Activated naive CD8-positive, alpha-beta T cell treated with anti-CD3 and anti-CD28 coated beads, Interleukin-2, amount 10 ng/mL, durations not matched to agents 7 days and 5 days (primary cell): ENCODE measurements at regions not wholly inside any gene's neighbourhood (a gene's known extent, or its start where the extent isn't known, plus 50 kb on each side); places are given as distances from the start of the nearest gene placed in this dataset.

ENCODE experiments used
- ATAC-seq: fragments of 150-1000 bp; cut with Tn5 transposase; one replicate; pipeline ENCODE4 v1.10.0; 2021; ENCODE audit warnings: low read depth, moderate library complexity
- POLR2A ChIA-PET: fragments of 350-600 bp; sonication (Branson Sonifier 250); formaldehyde crosslinking; loops from one replicate; lab custom pipeline; 2021; ENCODE audit warnings: antibody characterized with exemption; lab: Charles Lee
- DNase-seq: peaks from one replicate; pipeline ENCODE4 v3.0.0; 2021
- H3K27ac Mint-ChIP-seq: one replicate; pipeline ENCODE4 v1.8.0; 2022; ENCODE audit warnings: mild to moderate bottlenecking, mixed read lengths
- H3K27me3 Mint-ChIP-seq: one replicate; pipeline ENCODE4 v1.8.0; 2022; ENCODE audit warnings: mild to moderate bottlenecking, moderate library complexity, mixed read lengths
- H3K36me3 Mint-ChIP-seq: one replicate; pipeline ENCODE4 v1.8.0; 2021; ENCODE audit warnings: mild to moderate bottlenecking, mixed read lengths
- H3K4me1 Mint-ChIP-seq: one replicate; pipeline ENCODE4 v1.8.0; 2021; ENCODE audit warnings: mixed read lengths
- H3K4me3 Mint-ChIP-seq: one replicate; pipeline ENCODE4 v1.8.0; 2022; ENCODE audit warnings: mild to moderate bottlenecking, moderate library complexity, mixed read lengths
- H3K9me3 Mint-ChIP-seq: one replicate; pipeline ENCODE4 v1.8.0; 2021; ENCODE audit warnings: mixed read lengths

DNA sequence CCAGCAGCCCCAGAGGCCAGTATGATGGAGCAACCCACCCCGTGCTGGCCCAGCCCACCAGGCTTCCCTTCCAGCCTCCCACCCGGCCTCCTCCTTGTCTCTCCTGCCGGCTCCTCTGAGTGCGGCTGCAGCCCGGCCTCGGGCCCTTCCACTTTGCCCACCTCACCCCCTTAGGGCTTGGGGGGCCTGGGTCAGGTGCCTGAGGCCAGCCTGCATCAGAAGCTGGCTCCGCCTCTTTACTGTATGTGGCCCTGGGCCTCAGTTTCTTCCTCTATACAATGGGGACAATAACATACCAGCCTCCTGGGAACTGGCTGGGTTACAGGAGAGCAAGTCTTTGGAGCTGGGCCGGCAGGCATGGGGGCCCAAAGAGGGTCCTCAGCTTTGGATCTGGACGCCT lies 221.1 kb upstream of the CIBAR2 start:
- no peak overlapping the region for H3K4me3 Mint-ChIP-seq
- POLR2A ChIA-PET, result no interaction called here
- H3K27ac Mint-ChIP-seq, result no peak overlapping the region
- DNase-seq, result no peak
- ATAC-seq, result no peak
- H3K9me3 Mint-ChIP-seq, result no peaks in the 10 kb centered on the region
- H3K27me3 Mint-ChIP-seq, result peaks cover 2% of the 10 kb centered on the region
- peaks cover 16% of the 10 kb centered on the region for H3K4me1 Mint-ChIP-seq
- no peaks in the 10 kb centered on the region for H3K36me3 Mint-ChIP-seq

- ATAC-seq (no peak), DNase-seq (no peak)
- peaks cover 2% of the 10 kb centered on the region for H3K27me3 Mint-ChIP-seq
- H3K27ac Mint-ChIP-seq, result no peak overlapping the region
- POLR2A ChIA-PET, result interaction anchor here (0.5 to 1.4 kb wide), 2 partner anchors 30 to 411 kb away, joined by 4 to 5 read pairs; no protein-coding TSS in a partner anchor
- H3K9me3 Mint-ChIP-seq, result no peaks in the 10 kb centered on the region
- H3K36me3 Mint-ChIP-seq, result no peaks in the 10 kb centered on the region
- peaks cover 16% of the 10 kb centered on the region for H3K4me1 Mint-ChIP-seq
- H3K4me3 Mint-ChIP-seq, result no peak overlapping the region
These were observed 221.7 kb upstream of the CIBAR2 start for GRCh38 chr16:85333744-85334640.

GRCh38 chr16:85334718-85335583 lies 222.7 kb upstream of the CIBAR2 start:
- H3K4me3 Mint-ChIP-seq, result peak overlapping the region; percentile 69

GRCh38 chr16:85335584-85336491 lies 223.6 kb upstream of the CIBAR2 start:
- no peak for ATAC-seq
- peaks cover 10% of the 10 kb centered on the region for H3K4me1 Mint-ChIP-seq
- POLR2A ChIA-PET, result interaction anchor here (1.4 kb wide), 1 partner anchor 31 kb away, joined by 5 read pairs; no protein-coding TSS in a partner anchor
- no peaks in the 10 kb centered on the region for H3K36me3 Mint-ChIP-seq
- H3K4me3 Mint-ChIP-seq, result peak overlapping the region; percentile 69
- DNase-seq, result no peak
- no peaks in the 10 kb centered on the region for H3K9me3 Mint-ChIP-seq
- H3K27ac Mint-ChIP-seq, result peak overlapping the region; percentile 77
- H3K27me3 Mint-ChIP-seq, result peaks cover 2% of the 10 kb centered on the region

More at GRCh38 chr16:85334718-85335583, 222.7 kb upstream of the CIBAR2 start:
- DNase-seq (peak; percentile 55), ATAC-seq (peak; percentile 63)
- peaks cover 2% of the 10 kb centered on the region for H3K27me3 Mint-ChIP-seq
- H3K4me1 Mint-ChIP-seq, result peaks cover 15% of the 10 kb centered on the region
- no peaks in the 10 kb centered on the region for H3K36me3 Mint-ChIP-seq
- H3K27ac Mint-ChIP-seq, result peak overlapping the region; percentile 77
- POLR2A ChIA-PET, result interaction anchor here (0.5 to 1.4 kb wide), 2 partner anchors 31 to 410 kb away, joined by 4 to 5 read pairs; no protein-coding TSS in a partner anchor
- H3K9me3 Mint-ChIP-seq, result no peaks in the 10 kb centered on the region

DNA sequence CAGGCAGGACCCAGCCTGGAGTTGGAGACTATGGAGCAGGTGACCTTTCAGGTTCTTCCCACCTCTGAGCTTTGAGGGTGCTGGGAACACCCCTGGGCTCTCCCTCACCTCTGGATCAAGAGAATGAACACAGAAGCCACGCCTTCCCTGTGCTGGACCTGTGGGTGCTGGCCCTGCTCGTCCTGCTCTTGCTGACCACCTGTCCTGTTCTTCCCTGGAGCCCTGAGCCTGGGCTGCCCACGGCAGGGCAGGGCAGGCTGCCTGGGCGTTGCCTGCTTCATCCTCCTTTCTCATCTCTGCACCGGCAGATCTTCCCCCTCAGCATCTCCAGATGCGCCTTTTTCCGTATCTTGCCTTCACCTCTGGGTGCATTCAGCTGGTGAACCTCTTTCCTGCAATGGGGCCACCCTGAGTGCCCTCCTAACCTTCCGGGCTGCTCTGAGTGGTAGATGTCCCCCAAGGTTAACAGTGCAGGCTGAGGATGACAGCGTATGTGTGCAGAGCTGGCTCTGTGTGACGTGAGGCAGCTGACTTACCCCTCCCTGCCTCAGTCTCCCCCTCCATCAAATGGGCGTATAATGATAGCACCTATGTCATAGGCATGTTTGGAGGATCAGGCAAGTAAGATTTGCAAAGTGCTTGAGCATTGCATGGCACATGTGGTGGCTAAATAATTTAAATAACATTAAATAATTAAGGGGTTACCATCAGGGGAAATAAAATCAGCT lies 225.8 kb upstream of the CIBAR2 start:
- ATAC-seq (no peak), DNase-seq (no peak)
- peaks cover 2% of the 10 kb centered on the region for H3K27me3 Mint-ChIP-seq
- H3K4me1 Mint-ChIP-seq, result peaks cover 10% of the 10 kb centered on the region
- H3K4me3 Mint-ChIP-seq, result no peak overlapping the region
- H3K27ac Mint-ChIP-seq, result no peak overlapping the region
- no peaks in the 10 kb centered on the region for H3K36me3 Mint-ChIP-seq
- POLR2A ChIA-PET, result no interaction called here
- no peaks in the 10 kb centered on the region for H3K9me3 Mint-ChIP-seq

- Mint-ChIP-seq H3K4me3 (no peak overlapping the region), H3K36me3 (no peaks in the 10 kb centered on the region), H3K9me3 (no peaks in the 10 kb centered on the region), H3K27me3 (peaks cover 2% of the 10 kb centered on the region), H3K4me1 (peaks cover 10% of the 10 kb centered on the region), H3K27ac (no peak overlapping the region)
- DNase-seq, result no peak
- POLR2A ChIA-PET, result no interaction called here
- ATAC-seq, result no peak
These were observed 226.3 kb upstream of the CIBAR2 start for GRCh38 chr16:85338638-85338982.

DNA sequence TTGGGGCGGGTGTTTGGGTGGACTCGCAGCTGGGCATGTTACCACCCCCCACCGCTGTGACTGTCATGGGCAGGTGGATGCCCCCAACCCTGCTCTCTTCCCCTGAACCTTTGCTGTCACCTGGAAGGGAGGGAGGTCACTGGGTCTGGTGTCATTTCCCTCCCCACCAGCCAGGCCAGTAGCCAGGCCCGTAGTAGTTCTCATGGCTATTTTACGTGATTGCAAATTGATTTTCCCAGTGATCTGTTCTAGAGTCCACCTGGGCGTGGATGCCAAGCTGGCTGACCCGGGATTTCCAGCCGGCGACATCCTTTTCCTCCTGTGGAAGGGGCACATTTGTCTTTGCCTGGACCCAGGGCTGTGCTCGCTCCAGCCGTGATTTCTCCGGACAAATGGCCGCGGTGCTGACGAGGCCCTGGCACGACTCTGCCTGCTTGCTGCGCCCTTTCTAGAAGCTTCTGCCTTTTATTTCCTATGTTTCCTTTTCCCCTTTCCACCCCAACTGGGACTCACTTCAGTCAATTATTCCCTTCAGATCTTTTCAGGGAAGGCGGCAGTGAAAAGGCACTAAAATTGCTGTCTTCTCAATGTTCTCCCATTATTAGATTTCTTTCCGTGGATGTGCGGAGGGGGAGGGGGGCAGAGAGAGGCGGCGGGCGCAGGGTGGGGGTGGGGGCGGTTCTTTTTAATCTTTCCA lies 226.9 kb upstream of the CIBAR2 start:
- H3K4me3 Mint-ChIP-seq, result no peak overlapping the region
- peaks cover 10% of the 10 kb centered on the region for H3K4me1 Mint-ChIP-seq
- H3K27ac Mint-ChIP-seq, result no peak overlapping the region
- POLR2A ChIA-PET, result no interaction called here
- DNase-seq (no peak), ATAC-seq (no peak)
- H3K36me3 Mint-ChIP-seq, result no peaks in the 10 kb centered on the region
- no peaks in the 10 kb centered on the region for H3K9me3 Mint-ChIP-seq
- H3K27me3 Mint-ChIP-seq, result peaks cover 2% of the 10 kb centered on the region

DNA sequence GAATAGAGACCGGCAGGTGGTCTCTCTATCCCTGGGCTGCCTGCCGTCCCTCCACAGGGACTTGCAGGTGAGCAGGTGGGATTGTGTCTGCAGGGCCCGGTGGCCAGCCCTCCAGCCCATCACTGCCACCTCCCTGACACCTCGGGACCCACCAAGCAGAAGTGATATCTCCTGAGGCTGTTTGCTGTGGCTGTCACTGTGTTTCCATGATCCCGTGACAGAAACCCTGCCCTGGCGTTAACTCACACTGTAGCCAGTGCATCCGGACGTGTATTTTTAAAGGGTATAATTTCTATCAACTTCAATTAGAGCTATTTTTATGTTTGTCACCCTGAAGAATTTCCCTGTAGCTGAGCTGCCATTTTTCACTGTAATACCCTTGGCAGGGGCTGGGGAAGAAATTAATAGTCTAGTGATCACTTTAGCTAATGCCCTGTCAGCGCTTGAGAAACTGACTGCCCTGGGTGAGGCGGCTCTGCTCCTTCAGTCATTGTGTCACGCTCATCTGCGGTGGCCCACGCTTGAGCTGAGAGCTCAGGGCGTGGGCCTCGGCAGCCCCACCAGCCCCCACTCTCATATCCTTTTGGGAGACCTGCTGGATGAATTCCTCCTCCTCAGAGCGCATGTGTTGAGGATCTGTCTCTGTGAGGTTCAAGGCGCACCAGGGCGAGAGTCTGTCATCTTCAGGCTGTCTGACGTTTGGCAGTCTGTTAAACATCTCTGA lies 229.9 kb upstream of the CIBAR2 start:
- no peaks in the 10 kb centered on the region for H3K36me3 Mint-ChIP-seq
- H3K27ac Mint-ChIP-seq, result no peak overlapping the region
- ATAC-seq, result no peak
- no peaks in the 10 kb centered on the region for H3K27me3 Mint-ChIP-seq
- DNase-seq, result no peak
- POLR2A ChIA-PET, result no interaction called here
- no peaks in the 10 kb centered on the region for H3K4me1 Mint-ChIP-seq
- no peak overlapping the region for H3K4me3 Mint-ChIP-seq
- H3K9me3 Mint-ChIP-seq, result peaks cover 7% of the 10 kb centered on the region

- ATAC-seq (no peak), DNase-seq (no peak)
- H3K9me3 Mint-ChIP-seq, result peaks cover 7% of the 10 kb centered on the region
- no peaks in the 10 kb centered on the region for H3K4me1 Mint-ChIP-seq
- H3K27ac Mint-ChIP-seq, result no peak overlapping the region
- no peaks in the 10 kb centered on the region for H3K27me3 Mint-ChIP-seq
- POLR2A ChIA-PET, result no interaction called here
- H3K4me3 Mint-ChIP-seq, result no peak overlapping the region
- no peaks in the 10 kb centered on the region for H3K36me3 Mint-ChIP-seq
These were observed 232.3 kb upstream of the CIBAR2 start for GRCh38 chr16:85344502-85345128.

GRCh38 chr16:85345129-85345639 lies 232.9 kb upstream of the CIBAR2 start:
- H3K9me3 Mint-ChIP-seq, result peaks cover 7% of the 10 kb centered on the region
- H3K4me3 Mint-ChIP-seq, result no peak overlapping the region
- no peak for DNase-seq
- POLR2A ChIA-PET, result no interaction called here
- ATAC-seq, result no peak
- H3K27me3 Mint-ChIP-seq, result no peaks in the 10 kb centered on the region
- H3K4me1 Mint-ChIP-seq, result no peaks in the 10 kb centered on the region
- H3K27ac Mint-ChIP-seq, result no peak overlapping the region
- H3K36me3 Mint-ChIP-seq, result no peaks in the 10 kb centered on the region
